K562 (cell line): ENCODE measurements at regions not wholly inside any gene's neighbourhood (a gene's known extent, or its start where the extent isn't known, plus 50 kb on each side); places are given as distances from the start of the nearest gene placed in this dataset.
A peak's percentile ranks its signal among the peaks of the same experiment; 100 is the strongest.

Experiments used
- ATAC-seq: fragments of 200-7000 bp; cut with Tn5 transposase; 3 replicates; pipeline ENCODE4 v1.9.1; 2020; ENCODE audit warnings: moderate library complexity
- BruUV-seq: library from RNA; stranded (reverse); fragments of 400-500 nt; replicated peaks from 2 replicates; lab custom pipeline; 2021; lab: Mats Ljungman, UMichigan
- CTCF ChIA-PET: fragments of 300-600 bp; formaldehyde crosslinking; extraction: SDS; loops from one replicate; lab custom pipeline; 2021; ENCODE audit warnings: low intra/inter-chr PET ratio; lab: Yijun Ruan, JAX
- POLR2A ChIA-PET: fragments of 300-600, 350-650 bp; sonication (Branson Sonifier 250); formaldehyde crosslinking; extraction: SDS; loops from one replicate; lab custom pipeline; 2021; ENCODE audit warnings: antibody characterized with exemption, inconsistent platforms; lab: Yijun Ruan, JAX
- DNase-seq, 4 experiments: peaks; one replicate each; pipeline versions ENCODE4 v3.0.0 to v3.0.0-alpha.2; 2011 to 2018; ENCODE audit warnings: low spot score in 3 of 4, mixed read lengths in 3 of 4; ENCODE audit errors: extremely low read depth in 1 of 4
- FAIRE-seq: peaks from 2 replicates; lab custom pipeline; 2011; peaks lifted over from hg19 to GRCh38; lab: Jason Lieb, UNC
- H2AFZ ChIP-seq: 2 replicates; pipeline ENCODE4 v1.6.0; 2011; ENCODE audit warnings: low read depth, low read length, control low read depth, inconsistent platforms
- H3K27ac ChIP-seq: fragments of 200-600 bp; 3 replicates; pipeline ENCODE4 v1.8.0; 2011; ENCODE audit warnings: low read depth, mild to moderate bottlenecking, control low read depth, inconsistent platforms, low read length, moderate library complexity, mixed read lengths; ENCODE audit errors: extremely low read depth
- H3K27me3 ChIP-seq, 2 experiments: fragments of 300-600 bp in 1 of 2; 2 replicates in 1 of 2; 3 replicates in 1 of 2; pipeline versions ENCODE4 v1.6.0 to v1.8.0; 2011; ENCODE audit warnings: inconsistent platforms in 2 of 2, low read length in 2 of 2, mild to moderate bottlenecking in 1 of 2, mixed read lengths in 1 of 2, moderate library complexity in 1 of 2; ENCODE audit not compliant: control insufficient read depth in 2 of 2, insufficient read depth in 2 of 2
- H3K36me3 ChIP-seq: fragments of 300-600 bp; 3 replicates; pipeline ENCODE4 v1.8.0; 2011; ENCODE audit warnings: mild to moderate bottlenecking, low read length, inconsistent platforms; ENCODE audit not compliant: control insufficient read depth, insufficient read depth
- H3K4me1 ChIP-seq, 2 experiments: fragments of 200-600 bp in 1 of 2; replicated peaks in 1 of 2; 2 replicates in 1 of 2; 3 replicates in 1 of 2; pipeline versions ENCODE4 v1.5.1 to v1.8.0; 2011; ENCODE audit warnings: inconsistent platforms in 2 of 2, low read length in 2 of 2, mild to moderate bottlenecking in 1 of 2, mixed read lengths in 1 of 2, moderate library complexity in 1 of 2; ENCODE audit not compliant: control insufficient read depth in 2 of 2, insufficient read depth in 2 of 2
- H3K4me2 ChIP-seq: 2 replicates; pipeline ENCODE4 v1.6.1; 2011; ENCODE audit warnings: low read length, control low read depth, inconsistent platforms, mixed read lengths; ENCODE audit not compliant: insufficient read depth
- H3K4me3 ChIP-seq: fragments of 200-600 bp; sonication (generic), shearing (Covaris generic); 2 replicates; pipeline ENCODE4 v1.5.1; 2016; ENCODE audit warnings: control low read depth, inconsistent platforms
- H3K79me2 ChIP-seq: fragments of 200-600 bp; 3 replicates; pipeline ENCODE4 v1.8.0; 2011; ENCODE audit warnings: low read length, inconsistent platforms; ENCODE audit not compliant: control insufficient read depth, insufficient read depth
- H3K9ac ChIP-seq, 2 experiments: 2 replicates each; pipeline versions ENCODE4 v1.6.0 to v1.6.1; 2011; ENCODE audit warnings: low read depth in 2 of 2, low read length in 2 of 2, control low read depth in 1 of 2, inconsistent platforms in 1 of 2, mild to moderate bottlenecking in 1 of 2, mixed read lengths in 1 of 2; ENCODE audit not compliant: insufficient read depth in 1 of 2
- H3K9me1 ChIP-seq: one replicate; pipeline ENCODE4 v1.6.0; 2011; ENCODE audit warnings: inconsistent platforms, mild to moderate bottlenecking, low read length, moderate library complexity; ENCODE audit not compliant: control insufficient read depth, insufficient read depth
- H3K9me3 ChIP-seq: replicated peaks from 2 replicates; pipeline ENCODE4 v1.5.1; 2011; ENCODE audit warnings: low read depth, low read length, inconsistent platforms; ENCODE audit not compliant: control insufficient read depth, insufficient read depth
- H4K20me1 ChIP-seq: replicated peaks from 2 replicates; pipeline ENCODE4 v1.6.1; 2011; ENCODE audit warnings: low read length, inconsistent platforms, mixed read lengths; ENCODE audit not compliant: control insufficient read depth, insufficient read depth
- E4F1 ChIP-seq: fragments of 250-450 bp; sonication (Bioruptor Pico); IDR thresholded peaks from 2 replicates; pipeline ENCODE4 v1.5.0; 2021; ENCODE audit warnings: mild to moderate bottlenecking, borderline replicate concordance
- NR4A1 ChIP-seq, 2 experiments: fragments of 250-450 bp in 1 of 2; fragments of 450-650 bp in 1 of 2; sonication (Bioruptor Pico) in 1 of 2; IDR thresholded peaks; 2 replicates each; pipeline versions ENCODE4 v1.4.0 to v1.6.1; 2016 to 2020; ENCODE audit warnings: mild to moderate bottlenecking in 2 of 2, missing compliant biosample characterization in 1 of 2, missing genetic modification characterization in 1 of 2, moderate library complexity in 1 of 2
- SPI1 ChIP-seq: IDR thresholded peaks from 2 replicates; pipeline ENCODE4 v1.6.1; 2011; ENCODE audit warnings: low read depth, low read length, control low read depth, borderline replicate concordance
- ZC3H4 ChIP-seq: sonication (generic); formaldehyde crosslinking; IDR thresholded peaks from 2 replicates; pipeline ENCODE4 v1.9.0; 2021; ENCODE audit warnings: missing genetic modification reagents, borderline replicate concordance
- ZKSCAN3 ChIP-seq: fragments of 250-450 bp; sonication (Bioruptor Pico); IDR thresholded peaks from 2 replicates; pipeline ENCODE4 v1.4.0; 2020
- ZNF280A ChIP-seq: fragments of 450-650 bp; IDR thresholded peaks from 2 replicates; pipeline ENCODE4 v1.6.1; 2018; ENCODE audit warnings: mild to moderate bottlenecking, low read depth; ENCODE audit not compliant: partially characterized antibody
- ZNF561 ChIP-seq: fragments of 450-650 bp; formaldehyde crosslinking; conservative IDR thresholded peaks from 2 replicates; pipeline ENCODE4 v1.4.0; 2020; ENCODE audit warnings: mild to moderate bottlenecking, moderate library complexity
- WGBS: fragments of 100-300 bp; shearing (Covaris generic); methylation state at CpG from one replicate; pipeline ENCODE4 v1.1.6; 2016; ENCODE audit warnings: low coverage, mixed read lengths; ENCODE audit not compliant: insufficient coverage; ENCODE audit errors: missing lambda C conversion rate; 5-methylcytosine and 5-hydroxymethylcytosine counted together
- in situ Hi-C: fragments of 300-500 bp; cut with MboI; formaldehyde crosslinking; loops from 4 replicates; pipeline ENCODE4 v1.15.0; 2018; ENCODE audit warnings: inconsistent platforms, mixed read lengths
- intact Hi-C: fragments of 100-400 bp; cut with micrococcal nuclease; formaldehyde crosslinking; loops from 2 replicates; pipeline ENCODE4 v1.14.2; 2022

- intact Hi-C loops = no loop called here
- TF ChIP-seq ZKSCAN3 (CRISPR knock-in tag) (no peak), SPI1 (peak; percentile 57; the same call in 1 of the 2 replicates)
- TF ChIP-seq, all 486 proteins: peak for 1
- ATAC-seq (no peak), FAIRE-seq (no peak), DNase-seq (no peak)
- BruUV-seq = no TSS peak
- Histone ChIP-seq H3K27me3 (peaks cover under 1 to 19% of the 10 kb centered on the region in 2 experiments; a peak in 3 of 5 replicates), H3K9ac (no peak overlapping the region; a peak in 1 of 4 replicates), H3K9me3 (no peaks in the 10 kb centered on the region; the same call in 1 of the 2 replicates), H3K27ac (no peak overlapping the region; the same call in 2 of the 3 replicates), H3K9me1 (no peaks in the 10 kb centered on the region), H2AFZ (no peak overlapping the region), H4K20me1 (no peaks in the 10 kb centered on the region), H3K4me3 (no peak overlapping the region), H3K4me1 (peaks cover 0 to 7% of the 10 kb centered on the region in 2 experiments; a peak in 2 of 5 replicates), H3K36me3 (no peaks in the 10 kb centered on the region), H3K4me2 (no peak overlapping the region), H3K79me2 (no peaks in the 10 kb centered on the region)
- WGBS = 6% methylated on average over 10 of the region's 10 CpGs
- POLR2A ChIA-PET = no interaction called here
- CTCF ChIA-PET = no interaction called here
- in situ Hi-C loops = no loop called here
Observed at GRCh38 chr6:33923857-33924514, 120.2 kb upstream of the MLN start.

- FAIRE-seq = no peak
- H3K27ac ChIP-seq = no peak overlapping the region
- H3K4me1 ChIP-seq = peaks cover 0 to 7% of the 10 kb centered on the region in 2 experiments; a peak in 2 of 5 replicates
- H3K36me3 ChIP-seq = no peaks in the 10 kb centered on the region
- no peaks in the 10 kb centered on the region for H3K9me3 ChIP-seq
- intact Hi-C loops = no loop called here
- in situ Hi-C loops = no loop called here
- no peak overlapping the region for H3K9ac ChIP-seq
- BruUV-seq = no TSS peak
- H3K4me3 ChIP-seq = no peak overlapping the region
- H4K20me1 ChIP-seq = no peaks in the 10 kb centered on the region
- no peak overlapping the region for H2AFZ ChIP-seq
- POLR2A ChIA-PET = interaction anchor here (1.0 to 2.7 kb wide), 3 partner anchors 17 to 35 kb away, joined by 3 to 12 read pairs (median 7); no protein-coding TSS in a partner anchor
- H3K27me3 ChIP-seq = peaks cover 3 to 21% of the 10 kb centered on the region in 2 experiments; a peak in 3 of 5 replicates
- H3K79me2 ChIP-seq = no peaks in the 10 kb centered on the region
- TF ChIP-seq ZC3H4 (CRISPR knock-in tag) (no peak), E4F1 (CRISPR knock-in tag) (no peak), ZNF561 (no peak), NR4A1 (CRISPR knock-in tag; IDR thresholded peaks at IDR 0.05) (no peak), NR4A1 (tag; IDR thresholded peaks at IDR 0.05) (no peak), ZNF280A (no peak)
- 25% methylated on average over 5 of the region's 5 CpGs for WGBS
- H3K4me2 ChIP-seq = no peak overlapping the region
- no peaks in the 10 kb centered on the region for H3K9me1 ChIP-seq
- CTCF ChIA-PET = no interaction called here
- ATAC-seq = no peak
- DNase-seq = no peak
Observed at GRCh38 chr6:33921745-33922144, 117.9 kb upstream of the MLN start.
